ENCODE measurements at regions not wholly inside any gene's neighbourhood (a gene's known extent, or its start where the extent isn't known, plus 50 kb on each side); places are given as distances from the start of the nearest gene placed in this dataset.

DNA sequence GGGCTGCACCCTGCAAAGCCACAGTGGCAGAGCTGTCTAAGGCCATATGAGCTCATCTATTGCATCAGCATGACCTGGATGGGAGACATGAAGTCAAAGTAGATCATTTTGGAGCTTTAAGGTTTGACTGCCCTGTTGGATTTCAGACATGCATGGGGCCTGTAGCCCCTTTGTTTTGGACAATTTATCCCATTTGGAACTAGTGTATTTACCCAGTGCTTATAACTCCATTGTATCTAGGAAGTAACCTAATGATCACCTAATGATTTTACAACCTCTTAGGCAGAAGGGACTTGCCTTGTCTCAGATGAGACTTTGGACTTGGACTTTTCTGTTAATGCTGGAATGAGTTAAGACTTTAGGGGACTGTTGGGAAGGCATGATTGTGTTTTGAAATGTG, 575.4 kb downstream of the EPM2A start:
- no peak for DNase-seq (ENCODE audit: low spot score)
- no peak overlapping the region for H3K27ac ChIP-seq (ENCODE audit: low read depth in 1 of 2, low read length in 2 of 2)
- TF ChIP-seq EGR1 (IDR thresholded peaks at IDR 0.05; ENCODE audit: low read depth in 2 of 2) (no peak), RXRA (IDR thresholded peaks at IDR 0.05) (no peak), HNF4A (conservative IDR thresholded peaks at IDR 0.05) (no peak), FOXA2 (IDR thresholded peaks at IDR 0.05) (no peak), TAF1 (conservative IDR thresholded peaks at IDR 0.05) (no peak), HNF4G (IDR thresholded peaks at IDR 0.05) (no peak), FOXA1 (IDR thresholded peaks at IDR 0.05) (no peak), RAD21 (IDR thresholded peaks at IDR 0.05) (no peak), ATF3 (IDR thresholded peaks at IDR 0.05) (no peak), SP1 (IDR thresholded peaks at IDR 0.05) (no peak), GABPA (IDR thresholded peaks at IDR 0.05 in 1 of 2, conservative IDR thresholded peaks at IDR 0.05 in 1 of 2) (no peak), NR2F2 (IDR thresholded peaks at IDR 0.05) (no peak)
- TF ChIP-seq, protein P1, sequence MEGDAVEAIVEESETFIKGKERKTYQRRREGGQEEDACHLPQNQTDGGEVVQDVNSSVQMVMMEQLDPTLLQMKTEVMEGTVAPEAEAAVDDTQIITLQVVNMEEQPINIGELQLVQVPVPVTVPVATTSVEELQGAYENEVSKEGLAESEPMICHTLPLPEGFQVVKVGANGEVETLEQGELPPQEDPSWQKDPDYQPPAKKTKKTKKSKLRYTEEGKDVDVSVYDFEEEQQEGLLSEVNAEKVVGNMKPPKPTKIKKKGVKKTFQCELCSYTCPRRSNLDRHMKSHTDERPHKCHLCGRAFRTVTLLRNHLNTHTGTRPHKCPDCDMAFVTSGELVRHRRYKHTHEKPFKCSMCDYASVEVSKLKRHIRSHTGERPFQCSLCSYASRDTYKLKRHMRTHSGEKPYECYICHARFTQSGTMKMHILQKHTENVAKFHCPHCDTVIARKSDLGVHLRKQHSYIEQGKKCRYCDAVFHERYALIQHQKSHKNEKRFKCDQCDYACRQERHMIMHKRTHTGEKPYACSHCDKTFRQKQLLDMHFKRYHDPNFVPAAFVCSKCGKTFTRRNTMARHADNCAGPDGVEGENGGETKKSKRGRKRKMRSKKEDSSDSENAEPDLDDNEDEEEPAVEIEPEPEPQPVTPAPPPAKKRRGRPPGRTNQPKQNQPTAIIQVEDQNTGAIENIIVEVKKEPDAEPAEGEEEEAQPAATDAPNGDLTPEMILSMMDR (IDR thresholded peaks at IDR 0.05; ENCODE audit: low read depth, low read length, missing input control), result no peak
- TF ChIP-seq, protein P2, sequence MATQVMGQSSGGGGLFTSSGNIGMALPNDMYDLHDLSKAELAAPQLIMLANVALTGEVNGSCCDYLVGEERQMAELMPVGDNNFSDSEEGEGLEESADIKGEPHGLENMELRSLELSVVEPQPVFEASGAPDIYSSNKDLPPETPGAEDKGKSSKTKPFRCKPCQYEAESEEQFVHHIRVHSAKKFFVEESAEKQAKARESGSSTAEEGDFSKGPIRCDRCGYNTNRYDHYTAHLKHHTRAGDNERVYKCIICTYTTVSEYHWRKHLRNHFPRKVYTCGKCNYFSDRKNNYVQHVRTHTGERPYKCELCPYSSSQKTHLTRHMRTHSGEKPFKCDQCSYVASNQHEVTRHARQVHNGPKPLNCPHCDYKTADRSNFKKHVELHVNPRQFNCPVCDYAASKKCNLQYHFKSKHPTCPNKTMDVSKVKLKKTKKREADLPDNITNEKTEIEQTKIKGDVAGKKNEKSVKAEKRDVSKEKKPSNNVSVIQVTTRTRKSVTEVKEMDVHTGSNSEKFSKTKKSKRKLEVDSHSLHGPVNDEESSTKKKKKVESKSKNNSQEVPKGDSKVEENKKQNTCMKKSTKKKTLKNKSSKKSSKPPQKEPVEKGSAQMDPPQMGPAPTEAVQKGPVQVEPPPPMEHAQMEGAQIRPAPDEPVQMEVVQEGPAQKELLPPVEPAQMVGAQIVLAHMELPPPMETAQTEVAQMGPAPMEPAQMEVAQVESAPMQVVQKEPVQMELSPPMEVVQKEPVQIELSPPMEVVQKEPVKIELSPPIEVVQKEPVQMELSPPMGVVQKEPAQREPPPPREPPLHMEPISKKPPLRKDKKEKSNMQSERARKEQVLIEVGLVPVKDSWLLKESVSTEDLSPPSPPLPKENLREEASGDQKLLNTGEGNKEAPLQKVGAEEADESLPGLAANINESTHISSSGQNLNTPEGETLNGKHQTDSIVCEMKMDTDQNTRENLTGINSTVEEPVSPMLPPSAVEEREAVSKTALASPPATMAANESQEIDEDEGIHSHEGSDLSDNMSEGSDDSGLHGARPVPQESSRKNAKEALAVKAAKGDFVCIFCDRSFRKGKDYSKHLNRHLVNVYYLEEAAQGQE (IDR thresholded peaks at IDR 0.05), result no peak
- TF ChIP-seq, protein P3, sequence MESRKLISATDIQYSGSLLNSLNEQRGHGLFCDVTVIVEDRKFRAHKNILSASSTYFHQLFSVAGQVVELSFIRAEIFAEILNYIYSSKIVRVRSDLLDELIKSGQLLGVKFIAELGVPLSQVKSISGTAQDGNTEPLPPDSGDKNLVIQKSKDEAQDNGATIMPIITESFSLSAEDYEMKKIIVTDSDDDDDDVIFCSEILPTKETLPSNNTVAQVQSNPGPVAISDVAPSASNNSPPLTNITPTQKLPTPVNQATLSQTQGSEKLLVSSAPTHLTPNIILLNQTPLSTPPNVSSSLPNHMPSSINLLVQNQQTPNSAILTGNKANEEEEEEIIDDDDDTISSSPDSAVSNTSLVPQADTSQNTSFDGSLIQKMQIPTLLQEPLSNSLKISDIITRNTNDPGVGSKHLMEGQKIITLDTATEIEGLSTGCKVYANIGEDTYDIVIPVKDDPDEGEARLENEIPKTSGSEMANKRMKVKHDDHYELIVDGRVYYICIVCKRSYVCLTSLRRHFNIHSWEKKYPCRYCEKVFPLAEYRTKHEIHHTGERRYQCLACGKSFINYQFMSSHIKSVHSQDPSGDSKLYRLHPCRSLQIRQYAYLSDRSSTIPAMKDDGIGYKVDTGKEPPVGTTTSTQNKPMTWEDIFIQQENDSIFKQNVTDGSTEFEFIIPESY (IDR thresholded peaks at IDR 0.05), result no peak
- H3K27me3 ChIP-seq (ENCODE audit: control insufficient read depth in 4 of 4, insufficient read depth in 4 of 4, low read length in 3 of 4), result no peaks in the 10 kb centered on the region
- H3K4me3 ChIP-seq (ENCODE audit: low read depth in 1 of 3, low read length in 3 of 3), result no peak overlapping the region
- H3K9me3 ChIP-seq (ENCODE audit: control insufficient read depth in 4 of 4, low read length in 3 of 4), result peaks cover 2 to 16% (median 5%) of the 10 kb centered on the region in 4 donors
- no peaks in the 10 kb centered on the region for H3K4me1 ChIP-seq (ENCODE audit: control insufficient read depth in 4 of 4, insufficient read depth in 4 of 4, low read length in 3 of 4)
- no peaks in the 10 kb centered on the region for H3K36me3 ChIP-seq (ENCODE audit: control insufficient read depth in 4 of 4, insufficient read depth in 3 of 4, low read depth in 1 of 4, low read length in 3 of 4)
- H3K9ac ChIP-seq (ENCODE audit: low read depth in 1 of 2, low read length in 2 of 2), result no peak overlapping the region

- Histone ChIP-seq H3K27ac (ENCODE audit: low read depth in 1 of 2, low read length in 2 of 2) (no peak overlapping the region), H3K4me1 (ENCODE audit: control insufficient read depth in 4 of 4, insufficient read depth in 4 of 4, low read length in 3 of 4) (no peaks in the 10 kb centered on the region), H3K9me3 (ENCODE audit: control insufficient read depth in 4 of 4, low read length in 3 of 4) (peaks cover 2 to 16% (median 5%) of the 10 kb centered on the region in 4 donors), H3K27me3 (ENCODE audit: control insufficient read depth in 4 of 4, insufficient read depth in 4 of 4, low read length in 3 of 4) (no peaks in the 10 kb centered on the region), H3K36me3 (ENCODE audit: control insufficient read depth in 4 of 4, insufficient read depth in 3 of 4, low read depth in 1 of 4, low read length in 3 of 4) (no peaks in the 10 kb centered on the region), H3K9ac (ENCODE audit: low read depth in 1 of 2, low read length in 2 of 2) (no peak overlapping the region), H3K4me3 (ENCODE audit: low read depth in 1 of 3, low read length in 3 of 3) (no peak overlapping the region)
- DNase-seq (ENCODE audit: low spot score), result no peak
- WGBS, result 98% methylated on average over 1 of the region's 1 CpG
- no peak for TF ChIP-seq RAD21 (IDR thresholded peaks at IDR 0.05)
- no peak for TF ChIP-seq RXRA (IDR thresholded peaks at IDR 0.05)
- TF ChIP-seq, protein P1 (IDR thresholded peaks at IDR 0.05; ENCODE audit: low read depth, low read length, missing input control), result no peak
- TF ChIP-seq FOXA1 (IDR thresholded peaks at IDR 0.05), result no peak
Observed at GRCh38 chr6:145161501-145161900, 573.8 kb downstream of the EPM2A start.

Data from liver (tissue), 8 donors.